ENCODE measurements at regions not wholly inside any gene's neighbourhood (a gene's known extent, or its start where the extent isn't known, plus 50 kb on each side); places are given as distances from the start of the nearest gene placed in this dataset.

DNA sequence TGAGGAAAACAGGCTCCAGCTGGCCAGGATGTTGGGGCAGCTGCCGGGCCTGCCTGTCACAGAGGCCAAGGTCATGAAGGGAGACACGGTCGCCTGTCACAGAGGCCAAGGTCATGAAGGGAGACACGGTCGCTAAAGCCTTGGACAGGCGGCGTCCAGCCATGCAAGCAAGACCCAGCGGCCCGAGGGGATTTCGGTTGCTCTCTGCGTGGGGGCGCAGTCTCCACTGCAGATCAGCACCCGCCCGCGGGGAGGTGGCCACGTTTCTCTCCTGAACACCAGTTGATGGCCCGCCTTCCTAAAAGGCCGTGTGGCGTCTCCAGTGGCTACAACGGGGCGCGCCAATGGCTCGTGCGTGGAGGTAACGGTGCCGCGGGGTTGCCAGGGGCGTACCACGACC, 67.0 kb upstream of the PCGF5 start:
- H3K36me3 ChIP-seq (ENCODE audit: insufficient read depth in 1 of 2, low read depth in 1 of 2), result no peaks in the 10 kb centered on the region
- H3K4me3 ChIP-seq, result no peak overlapping the region
- intact Hi-C loops (cut with DNase I), result no loop called here
- no peak overlapping the region for H3K27ac ChIP-seq
- 95% methylated on average over 29 of the region's 29 CpGs for WGBS, 3 donors
- H3K9me3 ChIP-seq, result no peaks in the 10 kb centered on the region
- DNase-seq (no peak), ATAC-seq (no peak)
- TF ChIP-seq, protein P1, sequence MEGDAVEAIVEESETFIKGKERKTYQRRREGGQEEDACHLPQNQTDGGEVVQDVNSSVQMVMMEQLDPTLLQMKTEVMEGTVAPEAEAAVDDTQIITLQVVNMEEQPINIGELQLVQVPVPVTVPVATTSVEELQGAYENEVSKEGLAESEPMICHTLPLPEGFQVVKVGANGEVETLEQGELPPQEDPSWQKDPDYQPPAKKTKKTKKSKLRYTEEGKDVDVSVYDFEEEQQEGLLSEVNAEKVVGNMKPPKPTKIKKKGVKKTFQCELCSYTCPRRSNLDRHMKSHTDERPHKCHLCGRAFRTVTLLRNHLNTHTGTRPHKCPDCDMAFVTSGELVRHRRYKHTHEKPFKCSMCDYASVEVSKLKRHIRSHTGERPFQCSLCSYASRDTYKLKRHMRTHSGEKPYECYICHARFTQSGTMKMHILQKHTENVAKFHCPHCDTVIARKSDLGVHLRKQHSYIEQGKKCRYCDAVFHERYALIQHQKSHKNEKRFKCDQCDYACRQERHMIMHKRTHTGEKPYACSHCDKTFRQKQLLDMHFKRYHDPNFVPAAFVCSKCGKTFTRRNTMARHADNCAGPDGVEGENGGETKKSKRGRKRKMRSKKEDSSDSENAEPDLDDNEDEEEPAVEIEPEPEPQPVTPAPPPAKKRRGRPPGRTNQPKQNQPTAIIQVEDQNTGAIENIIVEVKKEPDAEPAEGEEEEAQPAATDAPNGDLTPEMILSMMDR (IDR thresholded peaks at IDR 0.05), result no peak
- H3K4me1 ChIP-seq, result no peaks in the 10 kb centered on the region
- no peaks in the 10 kb centered on the region for H3K27me3 ChIP-seq (ENCODE audit: insufficient read depth in 3 of 3, low read length in 2 of 3)

DNA sequence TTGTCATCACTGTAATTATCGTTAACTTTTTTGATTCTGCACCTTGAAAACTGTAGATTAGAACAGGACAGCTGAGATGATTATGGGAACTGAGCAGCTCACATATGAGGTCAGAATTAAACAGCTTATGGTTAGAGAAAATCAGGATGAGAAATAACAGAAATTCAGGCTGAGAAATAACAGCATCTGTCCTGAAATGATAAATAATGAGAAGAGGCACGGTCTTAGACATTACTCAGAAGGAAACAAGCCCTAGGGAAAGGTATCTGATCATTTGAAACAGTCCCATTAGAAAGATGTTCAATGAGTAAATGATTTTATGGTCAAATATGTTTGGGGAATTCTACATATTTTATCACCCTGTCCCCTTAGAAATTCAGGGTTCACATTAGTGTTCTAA, 65.6 kb upstream of the PCGF5 start:
- Histone ChIP-seq H3K36me3 (ENCODE audit: insufficient read depth in 1 of 2, low read depth in 1 of 2) (no peaks in the 10 kb centered on the region), H3K4me1 (no peaks in the 10 kb centered on the region), H3K4me3 (no peak overlapping the region), H3K9me3 (no peaks in the 10 kb centered on the region), H3K27me3 (ENCODE audit: insufficient read depth in 3 of 3, low read length in 2 of 3) (no peaks in the 10 kb centered on the region), H3K27ac (no peak overlapping the region)
- ATAC-seq, result no peak
- WGBS, 3 donors, result 78 to 83% (median 81%) methylated on average over 2 of the region's 2 CpGs
- TF ChIP-seq, protein P1 (IDR thresholded peaks at IDR 0.05), result no peak
- intact Hi-C loops (cut with DNase I), result no loop called here
- no peak for DNase-seq

DNA sequence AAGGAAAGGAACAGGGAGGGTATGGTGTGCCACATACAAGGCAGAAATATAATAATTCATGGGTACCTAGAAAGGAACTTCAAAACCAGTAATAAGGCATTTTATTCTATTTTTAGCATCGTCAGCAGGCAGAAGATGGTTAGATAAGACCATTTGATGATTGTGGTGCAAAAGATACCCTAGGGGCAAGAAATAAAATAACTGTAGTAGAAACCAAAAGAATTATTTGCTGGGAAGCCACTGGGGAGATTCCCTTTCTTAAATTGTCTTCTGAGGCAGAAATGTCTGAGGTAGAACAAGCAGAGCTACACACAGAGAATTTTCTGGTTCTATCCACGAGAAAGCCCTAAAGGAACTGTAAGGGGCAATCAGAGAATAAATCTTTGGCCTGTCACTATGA, 64.3 kb upstream of the PCGF5 start:
- WGBS, 3 donors, result 78 to 91% (median 86%) methylated on average over 2 of the region's 2 CpGs
- intact Hi-C loops (cut with DNase I), result no loop called here
- Histone ChIP-seq H3K4me3 (no peak overlapping the region), H3K4me1 (no peaks in the 10 kb centered on the region), H3K36me3 (ENCODE audit: insufficient read depth in 1 of 2, low read depth in 1 of 2) (no peaks in the 10 kb centered on the region), H3K27me3 (ENCODE audit: insufficient read depth in 3 of 3, low read length in 2 of 3) (no peaks in the 10 kb centered on the region), H3K9me3 (no peaks in the 10 kb centered on the region), H3K27ac (no peak overlapping the region)
- ATAC-seq (no peak), DNase-seq (no peak)
- TF ChIP-seq, protein P1 (IDR thresholded peaks at IDR 0.05), result no peak

DNA sequence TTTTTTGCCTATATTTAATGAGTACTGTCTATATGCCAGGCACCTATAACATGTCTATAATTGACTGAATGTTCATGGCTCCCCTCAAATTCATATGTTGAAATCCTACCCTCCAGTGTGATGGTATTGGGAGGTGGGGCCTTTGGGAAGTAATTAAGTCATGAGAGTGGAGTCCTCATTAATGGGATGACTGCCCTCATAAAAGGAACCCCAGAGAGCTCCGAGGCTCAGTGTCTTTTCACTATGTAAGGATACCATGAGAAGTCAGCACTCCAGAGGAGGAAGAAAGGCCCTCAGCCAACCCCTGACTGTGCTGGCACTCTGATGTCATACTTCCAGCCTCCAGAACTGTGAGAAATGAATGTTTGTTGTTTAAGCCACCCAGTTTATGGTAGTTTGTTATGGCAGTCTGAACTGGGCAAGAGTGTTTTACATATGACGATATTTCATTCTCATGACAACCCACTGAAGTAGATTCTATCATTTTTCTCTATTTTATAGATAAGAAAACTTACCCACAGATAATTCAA, 61.1 kb upstream of the PCGF5 start:
- Histone ChIP-seq H3K4me1 (peaks cover 10% of the 10 kb centered on the region), H3K27me3 (ENCODE audit: insufficient read depth in 3 of 3, low read length in 2 of 3) (no peaks in the 10 kb centered on the region), H3K27ac (no peak overlapping the region), H3K36me3 (ENCODE audit: insufficient read depth in 1 of 2, low read depth in 1 of 2) (no peaks in the 10 kb centered on the region), H3K4me3 (no peak overlapping the region), H3K9me3 (no peaks in the 10 kb centered on the region)
- intact Hi-C loops (cut with DNase I), result no loop called here
- TF ChIP-seq, protein P1 (IDR thresholded peaks at IDR 0.05), result no peak
- 76 to 84% (median 81%) methylated on average over 2 of the region's 2 CpGs for WGBS, 3 donors
- ATAC-seq (no peak), DNase-seq (no peak)

DNA sequence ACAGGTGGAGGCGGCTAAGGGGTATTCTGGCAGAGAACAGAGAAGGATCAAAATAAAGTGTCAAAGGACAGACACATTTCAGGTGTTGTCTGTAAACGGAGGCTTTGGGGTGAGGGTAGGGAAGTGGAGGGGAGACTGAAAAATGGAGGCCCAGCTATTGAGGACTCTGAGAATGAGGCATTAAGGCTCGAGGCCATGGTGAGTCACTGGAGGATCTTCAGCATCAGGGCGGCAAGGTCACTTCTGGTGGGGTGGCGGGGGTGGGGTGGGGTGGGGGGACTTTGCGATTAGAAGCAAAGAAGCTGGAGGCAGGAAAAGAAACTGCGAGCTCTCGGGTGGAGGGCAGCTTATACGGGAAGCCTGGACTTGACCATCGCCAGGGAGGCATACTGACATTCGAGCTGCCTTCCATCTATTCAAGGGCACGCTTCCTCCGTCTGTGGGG, 58.4 kb upstream of the PCGF5 start:
- ATAC-seq (peak; percentile 26 to 46 (median 34)), DNase-seq (peak in 1 of 2 donors; percentile 28)
- 8 to 13% (median 9%) methylated on average over 10 to 13 of the region's 13 CpGs for WGBS, 3 donors
- Histone ChIP-seq H3K4me3 (peak overlapping the region; percentile 98), H3K27ac (peak overlapping the region; percentile 99), H3K4me1 (peaks cover 31% of the 10 kb centered on the region), H3K27me3 (ENCODE audit: insufficient read depth in 3 of 3, low read length in 2 of 3) (no peaks in the 10 kb centered on the region), H3K9me3 (no peaks in the 10 kb centered on the region), H3K36me3 (ENCODE audit: insufficient read depth in 1 of 2, low read depth in 1 of 2) (no peaks in the 10 kb centered on the region)
- TF ChIP-seq, protein P1 (IDR thresholded peaks at IDR 0.05), result no peak
- intact Hi-C loops (cut with DNase I), result loop anchor here (2.0 to 5.0 kb wide), 3 partner anchors 35 to 60 kb away; partner anchors contain the start of gene PCGF5 (in 2 of the 2)

Data from psoas muscle (tissue), 7 donors.